ENCODE measurements at regions not wholly inside any gene's neighbourhood (a gene's known extent, or its start where the extent isn't known, plus 50 kb on each side); places are given as distances from the start of the nearest gene placed in this dataset.

- TF ChIP-seq CTCF (IDR thresholded peaks at IDR 0.05; ENCODE audit: low read depth, low read length): no peak
- TF ChIP-seq POLR2A (IDR thresholded peaks at IDR 0.05; ENCODE audit: extremely low read depth, insufficient read length): no peak
- TF ChIP-seq MAX (IDR thresholded peaks at IDR 0.05; ENCODE audit: low read depth, low read length): no peak
- no peak for TF ChIP-seq MYC (IDR thresholded peaks at IDR 0.05; ENCODE audit: low read depth, low read length)
These were observed 254.1 kb downstream of the TSN start for GRCh38 chr2:122009561-122009960.
